ENCODE measurements at regions not wholly inside any gene's neighbourhood (a gene's known extent, or its start where the extent isn't known, plus 50 kb on each side); places are given as distances from the start of the nearest gene placed in this dataset.

DNA sequence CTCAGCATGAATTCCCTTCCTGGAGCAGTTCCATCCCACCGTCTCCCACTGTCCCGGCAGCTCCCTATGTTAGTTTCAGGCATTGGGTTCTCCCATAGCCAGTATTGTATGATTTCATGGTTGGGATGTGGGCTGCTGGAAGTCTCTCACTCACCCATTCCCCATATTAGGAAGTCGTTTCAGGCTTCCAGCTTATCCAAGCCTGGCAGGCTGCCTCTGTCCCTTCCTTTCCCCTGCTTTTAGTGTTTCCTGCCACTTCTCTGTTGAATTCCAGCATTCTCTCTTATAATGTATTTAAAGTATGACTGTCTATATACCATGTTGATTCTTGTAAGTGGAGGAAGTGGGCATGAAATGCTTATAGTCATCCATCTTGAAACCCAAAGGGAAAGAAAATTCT is 309.7 kb upstream of the RBMS3 start:
- peak overlapping the region; percentile 76 for H3K27ac Mint-ChIP-seq (ENCODE audit: unreplicated experiment)
- H3K4me3 Mint-ChIP-seq (ENCODE audit: unreplicated experiment), result no peak overlapping the region
- peak; percentile 5 for DNase-seq (ENCODE audit: low spot score)
- peaks cover 3% of the 10 kb centered on the region for H3K27me3 Mint-ChIP-seq (ENCODE audit: unreplicated experiment)
- H3K4me1 Mint-ChIP-seq (ENCODE audit: unreplicated experiment), result peaks cover 8% of the 10 kb centered on the region
- no peaks in the 10 kb centered on the region for H3K9me3 Mint-ChIP-seq (ENCODE audit: unreplicated experiment)
- TF ChIP-seq, protein P1, sequence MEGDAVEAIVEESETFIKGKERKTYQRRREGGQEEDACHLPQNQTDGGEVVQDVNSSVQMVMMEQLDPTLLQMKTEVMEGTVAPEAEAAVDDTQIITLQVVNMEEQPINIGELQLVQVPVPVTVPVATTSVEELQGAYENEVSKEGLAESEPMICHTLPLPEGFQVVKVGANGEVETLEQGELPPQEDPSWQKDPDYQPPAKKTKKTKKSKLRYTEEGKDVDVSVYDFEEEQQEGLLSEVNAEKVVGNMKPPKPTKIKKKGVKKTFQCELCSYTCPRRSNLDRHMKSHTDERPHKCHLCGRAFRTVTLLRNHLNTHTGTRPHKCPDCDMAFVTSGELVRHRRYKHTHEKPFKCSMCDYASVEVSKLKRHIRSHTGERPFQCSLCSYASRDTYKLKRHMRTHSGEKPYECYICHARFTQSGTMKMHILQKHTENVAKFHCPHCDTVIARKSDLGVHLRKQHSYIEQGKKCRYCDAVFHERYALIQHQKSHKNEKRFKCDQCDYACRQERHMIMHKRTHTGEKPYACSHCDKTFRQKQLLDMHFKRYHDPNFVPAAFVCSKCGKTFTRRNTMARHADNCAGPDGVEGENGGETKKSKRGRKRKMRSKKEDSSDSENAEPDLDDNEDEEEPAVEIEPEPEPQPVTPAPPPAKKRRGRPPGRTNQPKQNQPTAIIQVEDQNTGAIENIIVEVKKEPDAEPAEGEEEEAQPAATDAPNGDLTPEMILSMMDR (IDR thresholded peaks at IDR 0.05; ENCODE audit: unreplicated experiment), result no peak
- H3K36me3 Mint-ChIP-seq (ENCODE audit: low read depth, unreplicated experiment), result no peaks in the 10 kb centered on the region

- no peak overlapping the region for H3K27ac Mint-ChIP-seq (ENCODE audit: unreplicated experiment)
- TF ChIP-seq, protein P1 (IDR thresholded peaks at IDR 0.05; ENCODE audit: unreplicated experiment), result no peak
- no peaks in the 10 kb centered on the region for H3K9me3 Mint-ChIP-seq (ENCODE audit: unreplicated experiment)
- H3K27me3 Mint-ChIP-seq (ENCODE audit: unreplicated experiment), result peaks cover 3% of the 10 kb centered on the region
- H3K4me3 Mint-ChIP-seq (ENCODE audit: unreplicated experiment), result no peak overlapping the region
- no peak for DNase-seq (ENCODE audit: low spot score)
- H3K4me1 Mint-ChIP-seq (ENCODE audit: unreplicated experiment), result peaks cover 8% of the 10 kb centered on the region
- no peaks in the 10 kb centered on the region for H3K36me3 Mint-ChIP-seq (ENCODE audit: low read depth, unreplicated experiment)
Observed at GRCh38 chr3:28972921-28973320, 307.9 kb upstream of the RBMS3 start.

DNA sequence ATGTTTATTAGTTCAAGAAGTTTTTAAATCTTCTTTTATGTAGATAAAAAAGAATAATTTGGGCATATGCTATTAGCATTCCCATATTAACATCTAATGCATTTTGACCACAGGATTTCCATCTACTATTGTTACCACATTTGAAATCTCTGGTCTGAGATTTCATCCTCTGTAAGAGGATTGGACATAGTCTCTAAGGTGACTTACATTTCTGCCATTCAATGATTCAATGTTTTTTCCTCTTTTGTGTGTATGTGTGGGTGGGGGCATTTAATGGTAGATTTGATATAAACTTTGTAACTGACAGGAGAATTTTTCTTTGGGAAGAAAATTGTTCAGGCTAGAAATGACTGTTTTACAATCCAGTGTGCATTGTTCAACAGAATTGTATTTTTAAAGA is 307.3 kb upstream of the RBMS3 start:
- Mint-ChIP-seq H3K36me3 (ENCODE audit: low read depth, unreplicated experiment) (no peaks in the 10 kb centered on the region), H3K4me1 (ENCODE audit: unreplicated experiment) (peaks cover 8% of the 10 kb centered on the region), H3K27me3 (ENCODE audit: unreplicated experiment) (peaks cover 3% of the 10 kb centered on the region), H3K27ac (ENCODE audit: unreplicated experiment) (no peak overlapping the region), H3K4me3 (ENCODE audit: unreplicated experiment) (no peak overlapping the region), H3K9me3 (ENCODE audit: unreplicated experiment) (no peaks in the 10 kb centered on the region)
- TF ChIP-seq, protein P1 (IDR thresholded peaks at IDR 0.05; ENCODE audit: unreplicated experiment), result no peak
- DNase-seq (ENCODE audit: low spot score), result no peak

DNA sequence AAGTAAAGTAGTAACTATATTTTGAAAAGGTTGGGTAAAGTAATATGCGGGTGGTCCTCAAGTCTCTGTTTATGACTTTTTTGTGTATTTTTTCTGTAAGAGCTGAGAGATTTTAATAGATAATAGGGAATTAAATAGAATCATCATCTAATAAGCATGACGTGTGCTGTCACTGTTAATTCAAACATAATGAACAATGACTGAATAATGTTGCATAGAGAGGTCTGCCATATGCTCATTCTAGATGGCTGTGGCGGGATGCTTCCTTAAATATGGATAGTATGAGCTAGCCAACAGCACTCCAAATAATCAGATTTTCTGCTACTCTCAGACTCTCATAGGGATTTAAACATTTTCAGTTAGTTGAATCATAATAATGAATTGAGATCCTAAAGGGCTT is 302.8 kb upstream of the RBMS3 start:
- DNase-seq (ENCODE audit: low spot score), result no peak
- Mint-ChIP-seq H3K4me1 (ENCODE audit: unreplicated experiment) (no peaks in the 10 kb centered on the region), H3K27me3 (ENCODE audit: unreplicated experiment) (no peaks in the 10 kb centered on the region), H3K4me3 (ENCODE audit: unreplicated experiment) (no peak overlapping the region), H3K27ac (ENCODE audit: unreplicated experiment) (no peak overlapping the region), H3K36me3 (ENCODE audit: low read depth, unreplicated experiment) (no peaks in the 10 kb centered on the region), H3K9me3 (ENCODE audit: unreplicated experiment) (no peaks in the 10 kb centered on the region)
- TF ChIP-seq, protein P1 (IDR thresholded peaks at IDR 0.05; ENCODE audit: unreplicated experiment), result no peak

GRCh38 chr3:28980131-28980530 is 300.7 kb upstream of the RBMS3 start:
- Mint-ChIP-seq H3K27ac (ENCODE audit: unreplicated experiment) (no peak overlapping the region), H3K27me3 (ENCODE audit: unreplicated experiment) (no peaks in the 10 kb centered on the region), H3K36me3 (ENCODE audit: low read depth, unreplicated experiment) (no peaks in the 10 kb centered on the region)

More at GRCh38 chr3:28980131-28980530, 300.7 kb upstream of the RBMS3 start:
- TF ChIP-seq, protein P1 (IDR thresholded peaks at IDR 0.05; ENCODE audit: unreplicated experiment), result no peak
- H3K4me3 Mint-ChIP-seq (ENCODE audit: unreplicated experiment), result no peak overlapping the region
- no peaks in the 10 kb centered on the region for H3K9me3 Mint-ChIP-seq (ENCODE audit: unreplicated experiment)
- H3K4me1 Mint-ChIP-seq (ENCODE audit: unreplicated experiment), result no peaks in the 10 kb centered on the region
- no peak for DNase-seq (ENCODE audit: low spot score)
